Fibroblast of peridontal ligament (primary cell): ENCODE measurements at regions not wholly inside any gene's neighbourhood (a gene's known extent, or its start where the extent isn't known, plus 50 kb on each side); places are given as distances from the start of the nearest gene placed in this dataset.
A peak's percentile ranks its signal among the peaks of the same experiment; 100 is the strongest.
"Not testable (repeated sequence)": the region's sequence is repeated elsewhere in the genome, so short reads cannot be mapped to it uniquely, and the experiment has no call there.

Source experiments
- DNase-seq: peaks from one replicate; pipeline ENCODE4 v3.0.0-alpha.2; 2010; ENCODE audit errors: extremely low read depth

DNA sequence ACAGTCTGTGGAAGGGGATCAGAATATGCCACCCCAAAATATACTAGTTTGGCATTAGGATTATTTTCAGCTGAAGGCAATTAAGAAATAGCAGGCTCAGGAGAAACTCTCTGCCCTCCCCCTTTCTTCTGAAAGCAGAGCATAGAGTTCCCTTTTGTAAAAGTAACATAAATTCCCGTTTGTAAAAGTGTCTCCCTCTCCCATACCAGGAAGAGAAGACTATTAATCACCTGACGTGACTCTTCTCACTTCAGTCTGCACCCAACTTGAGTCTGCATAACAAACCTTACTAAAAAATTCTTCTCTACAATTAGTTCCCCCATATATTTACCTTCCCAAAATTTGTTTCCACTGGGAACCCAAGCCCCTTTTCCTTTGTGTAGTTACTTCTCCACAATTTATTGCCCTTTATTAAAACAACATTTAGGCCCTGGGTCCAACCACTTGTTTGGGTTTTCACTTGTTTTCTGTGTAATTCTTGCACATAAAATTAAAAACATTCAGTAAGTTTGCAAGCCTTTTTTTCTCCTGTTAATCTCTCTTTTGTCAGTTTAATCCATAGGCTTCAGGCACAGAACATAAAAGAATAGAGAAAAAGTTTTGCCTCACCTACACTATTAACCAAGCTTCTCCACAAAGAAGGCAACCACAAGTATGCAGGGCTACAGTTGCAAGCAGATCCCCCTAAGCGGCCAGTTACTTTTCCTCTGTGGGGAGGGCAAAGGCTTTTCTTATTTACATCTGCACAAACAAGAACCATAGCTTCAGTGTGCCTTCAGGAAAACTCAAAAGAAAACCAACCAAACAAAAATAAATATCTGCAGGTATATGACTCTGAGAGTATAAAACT, 73.8 kb upstream of the EPCAM start:
- DNase-seq, result no peak

DNA sequence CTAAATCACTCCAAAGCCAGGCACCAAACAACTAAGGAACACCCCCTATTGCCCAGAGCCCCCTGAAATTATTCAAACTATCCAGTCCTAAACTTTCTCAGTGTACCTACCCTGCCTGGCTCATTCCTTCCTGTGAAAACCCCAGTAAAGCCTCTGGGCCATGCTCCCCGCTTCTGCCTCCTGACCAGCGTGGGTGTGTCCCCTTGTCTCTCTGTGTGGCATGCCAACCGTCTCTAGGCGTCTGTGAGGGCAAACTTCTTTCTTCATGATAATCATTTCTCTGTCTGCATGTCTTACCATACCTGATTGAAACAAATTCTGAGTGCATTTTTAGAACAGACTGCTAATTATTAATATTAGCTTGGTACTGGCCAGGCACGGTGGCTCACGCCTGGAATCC, 75.1 kb upstream of the EPCAM start:
- no peak for DNase-seq

DNA sequence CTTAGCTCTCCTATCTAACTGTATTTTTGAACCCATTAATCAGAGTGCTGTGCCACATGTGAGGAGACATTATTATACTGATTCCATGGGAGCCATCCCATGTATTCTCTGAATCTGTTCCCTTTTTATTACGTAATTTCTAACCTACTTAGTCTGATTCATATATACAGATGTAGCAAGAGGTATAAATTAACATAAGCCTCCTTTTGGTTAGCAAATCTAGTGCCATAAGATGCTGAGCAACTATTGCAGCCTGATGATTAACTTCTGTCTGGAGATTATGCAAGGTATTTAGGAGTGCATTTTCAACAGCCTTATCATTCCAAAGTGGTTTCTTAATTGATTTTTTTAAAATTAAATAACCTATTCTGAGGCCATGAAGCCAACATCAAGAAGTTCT, 80.2 kb upstream of the EPCAM start:
- peak; percentile 87 for DNase-seq

- no peak for DNase-seq
Measured at GRCh38 chr2:47283659-47284058, 85.5 kb upstream of the EPCAM start.

DNA sequence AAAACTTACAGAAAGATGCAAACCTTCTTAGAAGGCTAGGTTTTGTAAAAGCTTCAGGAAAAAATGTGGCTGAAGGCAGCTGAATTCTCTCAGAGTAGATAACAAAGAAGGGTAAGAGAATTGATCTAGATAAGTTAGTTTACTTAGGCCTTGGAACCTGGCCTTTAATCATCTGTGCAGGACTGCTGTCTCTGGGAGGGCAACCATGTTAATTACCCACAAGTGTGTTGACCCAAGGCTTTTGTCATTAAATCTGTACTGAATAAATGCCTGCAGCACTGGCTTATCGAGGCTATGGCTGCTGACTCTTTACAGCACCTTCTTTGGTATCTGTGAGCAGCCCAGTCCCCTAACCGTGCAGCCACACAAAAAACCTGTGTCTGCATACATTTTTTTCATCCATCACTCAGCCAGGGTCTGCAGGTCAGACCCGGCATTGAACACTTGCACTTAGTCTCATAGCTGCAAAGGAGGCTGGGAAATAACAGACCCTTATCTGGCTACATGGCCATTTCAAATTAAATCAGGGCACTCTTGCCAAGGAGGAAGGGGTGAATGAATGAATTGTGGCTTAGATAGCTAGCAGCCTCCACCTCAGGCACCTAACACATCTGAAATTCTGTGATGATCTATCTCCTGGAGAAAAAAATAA, 86.4 kb upstream of the EPCAM start:
- no peak for DNase-seq

- not testable (repeated sequence) for DNase-seq
Measured at GRCh38 chr2:47279525-47279924, 89.6 kb upstream of the EPCAM start.

GRCh38 chr2:47277987-47278386, 91.1 kb upstream of the EPCAM start:
- DNase-seq, result no peak

DNA sequence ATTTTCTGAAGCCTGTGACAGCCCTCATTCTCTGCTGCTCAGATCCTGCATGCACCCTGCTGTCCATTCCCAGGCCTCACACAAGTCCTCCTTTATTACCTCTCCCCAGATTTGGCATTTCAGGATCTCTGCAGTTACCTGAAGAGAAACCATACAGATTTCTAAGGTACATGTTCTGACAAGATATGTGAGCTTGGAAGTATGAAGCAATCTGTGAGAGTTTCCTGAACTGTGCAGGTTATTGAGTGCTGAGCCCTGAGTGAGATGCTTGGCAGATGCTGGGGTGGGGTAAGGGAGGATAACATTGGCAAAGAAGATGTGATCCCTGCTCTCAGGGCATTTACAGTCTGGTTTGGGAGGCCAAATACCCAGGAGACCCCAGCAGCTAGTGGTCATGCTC, 91.9 kb upstream of the EPCAM start:
- no peak for DNase-seq

- no peak for DNase-seq
Measured at GRCh38 chr2:47276061-47276460, 93.0 kb upstream of the EPCAM start.

DNA sequence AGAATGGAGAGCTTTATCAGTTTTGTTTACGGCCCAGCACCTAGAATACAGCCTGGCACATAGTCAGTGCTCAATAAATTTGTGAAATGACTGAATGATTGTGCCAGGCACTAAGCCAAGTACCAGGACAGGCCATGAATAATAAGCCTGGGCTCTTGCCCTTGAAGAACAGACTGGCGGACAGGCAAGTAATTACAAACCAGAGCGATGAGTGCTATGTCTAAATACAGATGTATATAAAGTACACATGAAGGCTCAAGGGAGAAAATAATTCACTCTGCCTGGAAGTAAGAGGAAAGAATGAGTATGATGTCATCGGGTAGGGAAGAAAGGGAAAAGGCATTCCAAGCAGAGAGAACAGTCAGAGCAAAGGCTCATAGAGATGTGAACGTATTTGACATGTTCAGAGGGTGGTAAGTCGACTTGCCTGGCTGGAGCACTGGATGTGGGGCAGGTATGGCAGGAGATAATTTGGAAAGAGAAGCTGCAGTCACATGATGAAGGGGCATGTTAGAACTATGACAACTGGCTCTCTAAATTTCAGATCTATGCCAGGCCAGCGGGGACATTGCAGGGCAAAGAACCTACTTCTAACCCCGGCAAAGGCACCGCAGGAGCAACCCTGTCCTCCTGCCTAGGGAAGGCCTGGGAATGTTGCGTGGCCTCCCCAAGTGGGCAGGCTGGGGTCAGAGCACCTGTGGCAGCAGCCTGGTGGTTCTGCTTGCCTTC, 94.9 kb upstream of the EPCAM start:
- DNase-seq, result peak; percentile 89

DNA sequence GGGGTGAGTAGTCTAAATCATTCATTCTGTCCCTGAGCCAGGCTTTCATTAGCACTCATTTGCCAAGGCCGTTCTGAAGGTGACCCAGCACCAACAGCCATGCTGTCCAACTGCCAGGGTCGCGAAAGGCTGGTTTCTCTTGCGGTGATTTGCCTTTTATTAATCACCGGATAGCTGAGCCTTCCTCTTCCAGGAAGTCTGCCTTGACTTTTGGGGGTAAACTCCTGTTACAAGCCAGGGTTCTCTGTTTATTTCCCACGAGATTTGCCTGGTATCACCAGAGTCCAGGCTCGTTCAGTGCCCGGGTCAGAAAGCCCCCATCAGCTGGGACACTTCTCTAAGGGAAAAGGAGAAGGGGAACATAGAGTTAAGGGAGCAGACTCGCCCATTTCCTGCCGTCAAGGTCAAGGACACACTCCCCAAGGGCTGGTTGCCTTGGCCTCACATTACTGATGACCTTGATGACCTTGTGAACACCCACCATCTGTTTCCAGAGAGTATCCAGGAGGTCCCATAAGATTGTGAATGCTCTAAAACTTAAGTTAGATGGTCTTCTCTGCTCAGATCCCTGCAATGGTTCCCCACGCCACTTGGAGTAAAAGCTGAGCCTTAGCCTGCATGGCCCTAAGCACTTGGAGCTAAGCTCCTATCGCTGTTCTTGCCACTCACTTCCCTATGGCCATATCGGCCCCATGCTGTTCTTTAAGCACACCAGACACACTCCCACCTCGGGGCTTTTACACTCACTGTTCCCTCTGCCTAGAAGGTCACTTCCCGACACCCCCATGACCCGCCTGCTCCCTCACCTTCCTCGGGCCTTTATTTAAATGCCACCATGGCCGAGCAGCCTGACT, 96.0 kb upstream of the EPCAM start:
- DNase-seq, result no peak

- DNase-seq, result peak; percentile 40
Measured at GRCh38 chr2:47272031-47272864, 95.9 kb upstream of the CALM2 start.

GRCh38 chr2:47271054-47272000, 95.0 kb upstream of the CALM2 start:
- DNase-seq, result no peak

GRCh38 chr2:47270421-47270820, 94.1 kb upstream of the CALM2 start:
- no peak for DNase-seq

DNA sequence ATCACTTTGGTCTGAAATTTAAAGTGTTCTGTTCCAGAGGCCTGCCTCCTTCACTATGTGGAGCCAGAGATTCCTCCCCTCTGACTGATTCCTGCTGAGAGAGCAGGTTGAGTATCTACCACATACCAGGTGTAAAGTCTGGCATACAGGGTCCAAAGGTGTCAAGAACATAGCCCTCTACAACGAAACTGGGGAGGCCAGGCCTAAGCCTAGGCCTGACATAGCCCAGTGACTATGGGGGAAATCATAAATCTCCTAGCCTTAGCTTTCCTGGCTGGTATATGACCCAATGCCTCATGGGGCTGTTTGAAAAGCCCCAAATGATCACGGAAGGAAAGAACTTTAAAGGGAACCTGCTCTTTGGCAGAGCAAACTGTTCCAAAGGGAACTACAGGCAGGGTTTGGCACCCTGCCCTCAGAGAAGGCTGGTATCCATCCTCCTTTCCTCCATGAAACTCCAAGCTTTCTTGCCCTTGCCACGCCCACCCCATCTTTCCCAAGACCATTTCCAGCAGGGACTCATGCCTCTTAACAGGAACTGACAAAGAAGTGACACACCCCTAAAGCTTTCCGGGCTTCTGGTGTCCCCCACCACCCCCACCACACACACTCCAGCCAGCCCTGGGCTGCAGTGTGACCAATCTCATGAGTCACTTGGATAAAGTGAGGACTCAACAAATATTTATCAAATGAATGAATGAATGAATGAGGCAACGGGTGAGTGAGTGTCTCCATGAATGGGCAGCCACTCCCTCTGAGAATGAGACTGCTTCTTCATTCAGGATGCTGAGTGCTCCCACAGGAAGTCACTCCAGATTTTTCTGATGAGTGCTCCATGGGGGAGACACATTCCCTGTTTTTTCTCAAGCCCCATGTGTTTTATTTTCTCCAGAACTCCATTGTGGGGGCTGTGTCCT, 93.3 kb upstream of the CALM2 start:
- DNase-seq, result peak; percentile 90

- DNase-seq, result no peak
Measured at GRCh38 chr2:47267711-47268086, 91.4 kb upstream of the CALM2 start.

DNA sequence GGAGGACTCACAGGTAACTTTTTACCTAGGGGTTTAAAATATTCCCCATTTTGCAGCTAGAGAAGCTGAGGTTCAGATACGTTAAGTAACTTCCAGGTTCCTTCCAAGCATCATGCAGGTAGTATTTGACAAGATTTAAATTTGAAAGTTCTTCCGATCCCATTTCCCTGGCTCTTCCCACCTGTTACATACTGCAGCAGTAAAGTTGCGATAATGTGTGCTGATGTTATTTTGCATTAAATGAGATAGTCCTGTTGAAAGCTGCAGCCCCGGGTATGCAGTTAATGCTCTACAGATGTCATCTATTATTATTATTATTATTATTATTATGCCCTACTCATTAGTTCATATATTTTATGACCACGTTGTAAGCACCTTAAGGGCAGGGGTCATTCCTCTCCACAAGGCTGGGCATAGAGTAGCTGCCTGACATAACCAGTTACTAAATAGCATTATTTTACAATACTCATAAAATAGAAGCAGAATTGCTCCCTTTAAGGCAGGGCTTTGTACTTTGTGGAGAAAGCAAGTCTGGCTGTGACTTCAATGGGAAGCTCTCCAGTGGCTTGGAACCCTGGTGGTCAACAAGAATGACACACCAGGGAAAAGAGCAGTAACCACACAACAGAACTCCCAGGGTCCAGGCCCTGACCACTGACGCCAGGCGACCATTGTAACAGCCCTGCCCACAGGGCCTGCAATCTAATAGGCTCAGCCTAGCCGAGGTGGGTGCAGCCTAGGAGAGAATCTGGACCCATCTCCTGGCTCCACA, 90.8 kb upstream of the CALM2 start:
- no peak for DNase-seq

DNA sequence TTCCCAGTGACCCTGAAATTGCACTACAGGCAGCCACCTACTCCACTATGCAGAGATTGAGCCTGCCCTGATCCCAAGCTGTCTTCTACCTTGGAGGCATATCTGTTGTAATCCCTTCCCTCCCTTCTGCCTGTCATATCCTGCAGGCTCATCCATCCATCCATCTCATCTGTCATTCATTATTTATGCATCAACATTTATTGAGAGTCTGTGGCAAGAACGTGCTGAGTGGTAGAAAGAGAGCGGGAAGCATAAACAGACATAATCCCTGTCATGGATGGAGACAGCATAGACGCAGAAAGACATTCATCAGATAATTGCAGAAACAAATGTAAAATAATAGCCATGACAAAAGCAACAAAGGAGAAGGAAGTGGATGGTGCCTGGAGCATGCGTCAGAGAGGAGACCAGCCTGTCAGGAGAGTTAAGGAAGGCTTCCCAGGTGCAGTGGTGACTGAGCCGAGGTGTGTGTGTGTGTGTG, 89.5 kb upstream of the CALM2 start:
- no peak for DNase-seq
